Upper lobe of right lung (tissue), 1 donor: ENCODE measurements at regions not wholly inside any gene's neighbourhood (a gene's known extent, or its start where the extent isn't known, plus 50 kb on each side); places are given as distances from the start of the nearest gene placed in this dataset.

ENCODE experiments used
- ATAC-seq: fragments of 200-7000 bp; cut with Tn5 transposase; one replicate; pipeline ENCODE4 v1.9.1; 2020; ENCODE audit warnings: mild to moderate bottlenecking, moderate library complexity
- DNase-seq: peaks from one replicate; pipeline ENCODE4 v3.0.0-alpha.2; 2020
- H3K27ac ChIP-seq: fragments of 200-600 bp; one replicate; pipeline ENCODE4 v1.8.0; 2022
- H3K27me3 ChIP-seq: fragments of 200-600 bp; one replicate; pipeline ENCODE4 v1.8.0; 2022; ENCODE audit warnings: mild to moderate bottlenecking
- H3K36me3 ChIP-seq: fragments of 200-600 bp; one replicate; pipeline ENCODE4 v1.8.0; 2022
- H3K4me1 ChIP-seq: fragments of 200-600 bp; one replicate; pipeline ENCODE4 v1.8.0; 2022
- H3K4me3 ChIP-seq: fragments of 200-600 bp; one replicate; pipeline ENCODE4 v1.8.0; 2022; ENCODE audit warnings: mild to moderate bottlenecking
- H3K9me3 ChIP-seq: fragments of 200-600 bp; one replicate; pipeline ENCODE4 v1.8.0; 2022
- CTCF ChIP-seq: fragments of 200-600 bp; IDR thresholded peaks from one replicate; pipeline ENCODE4 v1.8.0; 2022; ENCODE audit warnings: antibody characterized with exemption
- intact Hi-C: fragments of 100-400 bp; cut with DNase I; formaldehyde crosslinking; loops from one replicate; pipeline ENCODE4 v1.11.0; 2022
- donor health status: DM: no; HTN: yes; CAD: no; lungs with severe emphysema.

GRCh38 chr9:108217431-108218349, 638.1 kb downstream of the ACTL7B start:
- H3K27ac ChIP-seq = no peak overlapping the region
- H3K4me3 ChIP-seq = no peak overlapping the region
- H3K27me3 ChIP-seq = no peaks in the 10 kb centered on the region
- TF ChIP-seq CTCF = no peak
- H3K9me3 ChIP-seq = no peaks in the 10 kb centered on the region
- DNase-seq = no peak
- ATAC-seq = no peak
- no peaks in the 10 kb centered on the region for H3K36me3 ChIP-seq
- intact Hi-C loops = no loop called here
- no peaks in the 10 kb centered on the region for H3K4me1 ChIP-seq

- Histone ChIP-seq H3K4me1 (no peaks in the 10 kb centered on the region), H3K27ac (no peak overlapping the region), H3K36me3 (no peaks in the 10 kb centered on the region), H3K27me3 (no peaks in the 10 kb centered on the region), H3K4me3 (no peak overlapping the region), H3K9me3 (no peaks in the 10 kb centered on the region)
- ATAC-seq = no peak
- no peak for TF ChIP-seq CTCF
- intact Hi-C loops = no loop called here
- DNase-seq = no peak
Measured at GRCh38 chr9:108213511-108213910, 642.3 kb downstream of the ACTL7B start.

- no peak overlapping the region for H3K27ac ChIP-seq
- DNase-seq = no peak
- no peaks in the 10 kb centered on the region for H3K4me1 ChIP-seq
- intact Hi-C loops = no loop called here
- no peak for ATAC-seq
- H3K27me3 ChIP-seq = no peaks in the 10 kb centered on the region
- H3K4me3 ChIP-seq = no peak overlapping the region
- no peaks in the 10 kb centered on the region for H3K36me3 ChIP-seq
- no peak for TF ChIP-seq CTCF
- no peaks in the 10 kb centered on the region for H3K9me3 ChIP-seq
Measured at GRCh38 chr9:108212184-108212583, 643.6 kb downstream of the ACTL7B start.

- H3K27ac ChIP-seq = no peak overlapping the region
- no peak for DNase-seq
- no peaks in the 10 kb centered on the region for H3K9me3 ChIP-seq
- TF ChIP-seq CTCF = no peak
- H3K4me3 ChIP-seq = no peak overlapping the region
- intact Hi-C loops = no loop called here
- no peaks in the 10 kb centered on the region for H3K36me3 ChIP-seq
- ATAC-seq = no peak
- no peaks in the 10 kb centered on the region for H3K4me1 ChIP-seq
- H3K27me3 ChIP-seq = no peaks in the 10 kb centered on the region
Measured at GRCh38 chr9:108211411-108211955, 644.3 kb downstream of the ACTL7B start.

GRCh38 chr9:108209132-108209685, 646.6 kb downstream of the ACTL7B start:
- DNase-seq (no peak), ATAC-seq (no peak)
- TF ChIP-seq CTCF = no peak
- H3K4me3 ChIP-seq = no peak overlapping the region
- H3K4me1 ChIP-seq = no peaks in the 10 kb centered on the region
- H3K36me3 ChIP-seq = no peaks in the 10 kb centered on the region
- no peak overlapping the region for H3K27ac ChIP-seq
- intact Hi-C loops = no loop called here
- H3K9me3 ChIP-seq = no peaks in the 10 kb centered on the region
- no peaks in the 10 kb centered on the region for H3K27me3 ChIP-seq
